Liver (tissue), 8 donors: ENCODE measurements at regions not wholly inside any gene's neighbourhood (a gene's known extent, or its start where the extent isn't known, plus 50 kb on each side); places are given as distances from the start of the nearest gene placed in this dataset.

Source experiments
- DNase-seq: peaks from one replicate; pipeline ENCODE4 v3.0.0-alpha.2; 2017; ENCODE audit warnings: low spot score
- H3K27ac ChIP-seq, 2 donors: one replicate each; pipeline ENCODE4 v1.7.0; 2013; ENCODE audit warnings: inconsistent platforms in 2 of 2, low read length in 2 of 2, control low read depth in 1 of 2, low read depth in 1 of 2, mild to moderate bottlenecking in 1 of 2
- H3K27me3 ChIP-seq, 4 donors: one replicate each; pipeline versions ENCODE4 v1.6.1 to v1.7.0; 2013; ENCODE audit warnings: low read length in 3 of 4, inconsistent platforms in 1 of 4, mild to moderate bottlenecking in 1 of 4, moderate library complexity in 1 of 4; ENCODE audit not compliant: control insufficient read depth in 4 of 4, insufficient read depth in 4 of 4
- H3K36me3 ChIP-seq, 4 donors: one replicate each; pipeline versions ENCODE4 v1.6.1 to v1.7.0; 2013; ENCODE audit warnings: low read length in 3 of 4, mild to moderate bottlenecking in 3 of 4, low read depth in 1 of 4, moderate library complexity in 1 of 4; ENCODE audit not compliant: control insufficient read depth in 4 of 4, insufficient read depth in 3 of 4
- H3K4me1 ChIP-seq, 4 donors: one replicate each; pipeline versions ENCODE4 v1.6.1 to v1.7.0; 2013; ENCODE audit warnings: low read length in 3 of 4, mild to moderate bottlenecking in 3 of 4, moderate library complexity in 1 of 4; ENCODE audit not compliant: control insufficient read depth in 4 of 4, insufficient read depth in 4 of 4
- H3K4me3 ChIP-seq, 3 donors: one replicate each; pipeline versions ENCODE4 v1.6.1 to v1.7.0; 2013; ENCODE audit warnings: low read length in 3 of 3, control low read depth in 1 of 3, low read depth in 1 of 3, mild to moderate bottlenecking in 1 of 3
- H3K9ac ChIP-seq, 2 donors: one replicate each; pipeline ENCODE4 v1.7.0; 2013; ENCODE audit warnings: low read length in 2 of 2, mild to moderate bottlenecking in 2 of 2, moderate library complexity in 2 of 2, control low read depth in 1 of 2, low read depth in 1 of 2
- H3K9me3 ChIP-seq, 4 donors: one replicate each; pipeline versions ENCODE4 v1.6.1 to v1.7.0; 2013; ENCODE audit warnings: low read length in 3 of 4; ENCODE audit not compliant: control insufficient read depth in 4 of 4
- EGR1 ChIP-seq, 2 donors: IDR thresholded peaks; 2 replicates each; pipeline ENCODE4 v1.6.1; 2016 to 2018; ENCODE audit warnings: antibody characterized with exemption in 2 of 2, low read depth in 2 of 2
- FOXA1 ChIP-seq: IDR thresholded peaks from 2 replicates; pipeline ENCODE4 v1.6.1; 2016; ENCODE audit warnings: antibody characterized with exemption
- FOXA2 ChIP-seq: IDR thresholded peaks from 2 replicates; pipeline ENCODE4 v1.6.1; 2016; ENCODE audit warnings: antibody characterized with exemption
- GABPA ChIP-seq, 2 donors: IDR thresholded peaks in 1 of 2; conservative IDR thresholded peaks in 1 of 2; 2 replicates each; pipeline ENCODE4 v1.6.1; 2016; ENCODE audit warnings: antibody characterized with exemption in 2 of 2, mild to moderate bottlenecking in 1 of 2, moderate library complexity in 1 of 2
- HNF4A ChIP-seq, 2 donors: conservative IDR thresholded peaks; 2 replicates each; pipeline ENCODE4 v1.6.1; 2016; ENCODE audit warnings: antibody characterized with exemption in 2 of 2, mild to moderate bottlenecking in 2 of 2
- HNF4G ChIP-seq: IDR thresholded peaks from 2 replicates; pipeline ENCODE4 v1.6.1; 2016; ENCODE audit warnings: antibody characterized with exemption
- JUND ChIP-seq, 2 donors: IDR thresholded peaks; 2 replicates each; pipeline ENCODE4 v1.6.1; 2016; ENCODE audit warnings: antibody characterized with exemption in 2 of 2
- NR2F2 ChIP-seq: IDR thresholded peaks from 2 replicates; pipeline ENCODE4 v1.6.1; 2016; ENCODE audit warnings: antibody characterized with exemption
- RAD21 ChIP-seq, 2 donors: IDR thresholded peaks; 2 replicates each; pipeline ENCODE4 v1.6.1; 2016; ENCODE audit warnings: antibody characterized with exemption in 2 of 2, mild to moderate bottlenecking in 2 of 2
- RXRA ChIP-seq, 2 donors: IDR thresholded peaks; 2 replicates each; pipeline ENCODE4 v1.6.1; 2017 to 2018; ENCODE audit warnings: antibody characterized with exemption in 2 of 2, mild to moderate bottlenecking in 1 of 2
- SP1 ChIP-seq: IDR thresholded peaks from 2 replicates; pipeline ENCODE4 v1.6.1; 2018; ENCODE audit warnings: antibody characterized with exemption, mild to moderate bottlenecking
- TAF1 ChIP-seq: conservative IDR thresholded peaks from 2 replicates; pipeline ENCODE4 v1.6.1; 2016; ENCODE audit warnings: antibody characterized with exemption, mild to moderate bottlenecking
- YY1 ChIP-seq: IDR thresholded peaks from 2 replicates; pipeline ENCODE4 v1.6.1; 2016; ENCODE audit warnings: antibody characterized with exemption, mild to moderate bottlenecking
- WGBS: extraction: QIAGEN DNeasy Blood & Tissue Kit; methylation state at CpG from one replicate; pipeline ENCODE4 v1.1.7; 2013; 5-methylcytosine and 5-hydroxymethylcytosine counted together
- TF ChIP-seq, protein P1 (sequence below): IDR thresholded peaks from 2 replicates; pipeline ENCODE4 v1.6.1; 2016; ENCODE audit warnings: antibody characterized with exemption
- TF ChIP-seq, protein P2 (sequence below): IDR thresholded peaks from 2 replicates; pipeline ENCODE4 v1.6.1; 2016; ENCODE audit warnings: antibody characterized with exemption, mild to moderate bottlenecking
- TF ChIP-seq, protein P3 (sequence below): IDR thresholded peaks from 2 replicates; pipeline ENCODE4 v1.6.1; 2016; ENCODE audit warnings: antibody characterized with exemption
- TF ChIP-seq, protein P4 (sequence below): IDR thresholded peaks from 2 replicates; pipeline ENCODE4 v1.6.1; 2016; ENCODE audit warnings: antibody characterized with exemption
- TF ChIP-seq, protein P5 (sequence below): fragments of 150-350 bp; IDR thresholded peaks from 2 replicates; pipeline ENCODE4 v1.5.1; 2017; ENCODE audit warnings: improper control_type of control experiment, low read depth, low read length; ENCODE audit not compliant: missing input control
- donor health status: healthy.
- donor health status: healthy.
- donor health status: healthy.
- donor health status: healthy.
- donor health status: healthy.

DNA sequence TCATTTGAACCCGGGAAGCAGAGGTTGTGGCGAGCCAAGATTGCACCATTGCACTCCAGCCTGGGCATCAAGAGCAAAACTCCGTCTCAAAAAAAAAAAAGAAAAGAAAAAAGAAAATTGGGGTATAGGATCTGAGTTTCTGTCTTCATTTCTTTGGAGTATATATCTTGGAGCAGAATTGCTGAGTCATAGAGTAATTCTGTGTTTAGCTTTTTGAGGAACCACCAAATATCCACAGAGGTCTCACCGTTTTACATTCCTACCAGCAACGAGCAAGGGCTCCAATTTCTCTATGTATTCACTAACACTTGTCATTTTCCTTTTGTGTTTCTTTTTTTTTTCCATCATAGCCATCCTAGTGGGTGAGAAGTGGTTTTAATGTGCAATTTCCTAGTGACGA, 87.6 kb upstream of the TEX51 start:
- H3K27ac ChIP-seq, result no peak overlapping the region
- no peak for DNase-seq
- no peak overlapping the region for H3K9ac ChIP-seq
- no peaks in the 10 kb centered on the region for H3K27me3 ChIP-seq
- H3K4me3 ChIP-seq, result no peak overlapping the region
- peaks cover 0 to 10% (median 0%) of the 10 kb centered on the region in 4 donors for H3K9me3 ChIP-seq
- H3K36me3 ChIP-seq, result no peaks in the 10 kb centered on the region
- no peaks in the 10 kb centered on the region for H3K4me1 ChIP-seq
- 58% methylated on average over 6 of the region's 6 CpGs for WGBS
- TF ChIP-seq FOXA2, result no peak
- no peak for TF ChIP-seq JUND (IDR thresholded peaks at IDR 0.05)
- TF ChIP-seq NR2F2, result no peak
- no peak for TF ChIP-seq FOXA1
- no peak for TF ChIP-seq SP1
- TF ChIP-seq, protein P1, sequence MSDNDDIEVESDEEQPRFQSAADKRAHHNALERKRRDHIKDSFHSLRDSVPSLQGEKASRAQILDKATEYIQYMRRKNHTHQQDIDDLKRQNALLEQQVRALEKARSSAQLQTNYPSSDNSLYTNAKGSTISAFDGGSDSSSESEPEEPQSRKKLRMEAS, result no peak
- TF ChIP-seq RAD21 (IDR thresholded peaks at IDR 0.05), result no peak
- TF ChIP-seq, protein P2, sequence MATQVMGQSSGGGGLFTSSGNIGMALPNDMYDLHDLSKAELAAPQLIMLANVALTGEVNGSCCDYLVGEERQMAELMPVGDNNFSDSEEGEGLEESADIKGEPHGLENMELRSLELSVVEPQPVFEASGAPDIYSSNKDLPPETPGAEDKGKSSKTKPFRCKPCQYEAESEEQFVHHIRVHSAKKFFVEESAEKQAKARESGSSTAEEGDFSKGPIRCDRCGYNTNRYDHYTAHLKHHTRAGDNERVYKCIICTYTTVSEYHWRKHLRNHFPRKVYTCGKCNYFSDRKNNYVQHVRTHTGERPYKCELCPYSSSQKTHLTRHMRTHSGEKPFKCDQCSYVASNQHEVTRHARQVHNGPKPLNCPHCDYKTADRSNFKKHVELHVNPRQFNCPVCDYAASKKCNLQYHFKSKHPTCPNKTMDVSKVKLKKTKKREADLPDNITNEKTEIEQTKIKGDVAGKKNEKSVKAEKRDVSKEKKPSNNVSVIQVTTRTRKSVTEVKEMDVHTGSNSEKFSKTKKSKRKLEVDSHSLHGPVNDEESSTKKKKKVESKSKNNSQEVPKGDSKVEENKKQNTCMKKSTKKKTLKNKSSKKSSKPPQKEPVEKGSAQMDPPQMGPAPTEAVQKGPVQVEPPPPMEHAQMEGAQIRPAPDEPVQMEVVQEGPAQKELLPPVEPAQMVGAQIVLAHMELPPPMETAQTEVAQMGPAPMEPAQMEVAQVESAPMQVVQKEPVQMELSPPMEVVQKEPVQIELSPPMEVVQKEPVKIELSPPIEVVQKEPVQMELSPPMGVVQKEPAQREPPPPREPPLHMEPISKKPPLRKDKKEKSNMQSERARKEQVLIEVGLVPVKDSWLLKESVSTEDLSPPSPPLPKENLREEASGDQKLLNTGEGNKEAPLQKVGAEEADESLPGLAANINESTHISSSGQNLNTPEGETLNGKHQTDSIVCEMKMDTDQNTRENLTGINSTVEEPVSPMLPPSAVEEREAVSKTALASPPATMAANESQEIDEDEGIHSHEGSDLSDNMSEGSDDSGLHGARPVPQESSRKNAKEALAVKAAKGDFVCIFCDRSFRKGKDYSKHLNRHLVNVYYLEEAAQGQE, result no peak
- TF ChIP-seq, protein P3, sequence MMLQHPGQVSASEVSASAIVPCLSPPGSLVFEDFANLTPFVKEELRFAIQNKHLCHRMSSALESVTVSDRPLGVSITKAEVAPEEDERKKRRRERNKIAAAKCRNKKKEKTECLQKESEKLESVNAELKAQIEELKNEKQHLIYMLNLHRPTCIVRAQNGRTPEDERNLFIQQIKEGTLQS, result no peak
- no peak for TF ChIP-seq RXRA (IDR thresholded peaks at IDR 0.05)

DNA sequence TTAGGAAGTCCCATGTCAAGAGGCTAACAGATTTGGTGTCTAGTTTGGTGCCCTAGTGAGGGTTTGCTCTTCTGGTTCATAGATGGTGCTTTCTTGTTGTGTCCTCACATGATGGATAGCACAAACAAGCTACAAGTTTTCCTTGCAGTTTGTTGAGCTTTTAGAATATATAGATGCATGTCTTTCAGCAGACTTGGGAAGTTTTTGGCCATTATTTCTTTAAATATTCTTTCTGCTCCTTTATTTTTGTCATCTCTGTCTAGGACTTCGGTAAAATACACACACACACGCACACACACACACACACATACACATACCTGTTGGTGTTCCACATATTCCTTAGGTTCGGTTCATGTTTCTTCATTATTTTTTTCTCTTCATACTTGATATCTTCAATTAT, 81.5 kb upstream of the TEX51 start:
- TF ChIP-seq, protein P1, result no peak
- no peak for TF ChIP-seq NR2F2
- 79% methylated on average over 3 of the region's 3 CpGs for WGBS
- no peaks in the 10 kb centered on the region for H3K4me1 ChIP-seq

DNA sequence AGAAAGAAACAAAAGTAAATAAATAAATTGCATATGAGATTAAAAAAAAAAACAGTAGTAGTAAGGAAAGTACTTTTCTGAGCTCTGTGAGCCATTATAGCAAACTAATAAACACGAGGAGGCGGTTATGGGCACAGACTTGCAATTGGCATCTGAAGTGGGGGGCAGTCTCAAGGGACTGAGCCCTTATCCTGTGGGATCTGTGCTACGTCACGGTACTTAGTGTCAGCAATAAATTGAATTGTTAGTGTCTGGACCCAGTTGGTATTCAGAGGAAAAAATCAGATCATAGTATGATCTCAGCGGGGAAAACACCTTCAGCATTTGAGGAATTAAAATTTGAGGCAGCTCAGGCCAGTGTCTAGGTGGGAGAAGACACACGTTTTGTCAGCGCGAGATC, 76.6 kb upstream of the TEX51 start:
- Histone ChIP-seq H3K9ac (no peak overlapping the region), H3K36me3 (no peaks in the 10 kb centered on the region), H3K4me1 (no peaks in the 10 kb centered on the region), H3K4me3 (no peak overlapping the region), H3K27ac (no peak overlapping the region), H3K27me3 (peaks cover 0 to 2% (median 0%) of the 10 kb centered on the region in 4 donors), H3K9me3 (no peaks in the 10 kb centered on the region)
- no peak for DNase-seq
- 69% methylated on average over 8 of the region's 8 CpGs for WGBS
- TF ChIP-seq HNF4A (conservative IDR thresholded peaks at IDR 0.05), result no peak
- TF ChIP-seq RAD21 (IDR thresholded peaks at IDR 0.05), result no peak
- TF ChIP-seq, protein P4, sequence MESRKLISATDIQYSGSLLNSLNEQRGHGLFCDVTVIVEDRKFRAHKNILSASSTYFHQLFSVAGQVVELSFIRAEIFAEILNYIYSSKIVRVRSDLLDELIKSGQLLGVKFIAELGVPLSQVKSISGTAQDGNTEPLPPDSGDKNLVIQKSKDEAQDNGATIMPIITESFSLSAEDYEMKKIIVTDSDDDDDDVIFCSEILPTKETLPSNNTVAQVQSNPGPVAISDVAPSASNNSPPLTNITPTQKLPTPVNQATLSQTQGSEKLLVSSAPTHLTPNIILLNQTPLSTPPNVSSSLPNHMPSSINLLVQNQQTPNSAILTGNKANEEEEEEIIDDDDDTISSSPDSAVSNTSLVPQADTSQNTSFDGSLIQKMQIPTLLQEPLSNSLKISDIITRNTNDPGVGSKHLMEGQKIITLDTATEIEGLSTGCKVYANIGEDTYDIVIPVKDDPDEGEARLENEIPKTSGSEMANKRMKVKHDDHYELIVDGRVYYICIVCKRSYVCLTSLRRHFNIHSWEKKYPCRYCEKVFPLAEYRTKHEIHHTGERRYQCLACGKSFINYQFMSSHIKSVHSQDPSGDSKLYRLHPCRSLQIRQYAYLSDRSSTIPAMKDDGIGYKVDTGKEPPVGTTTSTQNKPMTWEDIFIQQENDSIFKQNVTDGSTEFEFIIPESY, result no peak
- TF ChIP-seq RXRA (IDR thresholded peaks at IDR 0.05), result no peak
- TF ChIP-seq, protein P5, sequence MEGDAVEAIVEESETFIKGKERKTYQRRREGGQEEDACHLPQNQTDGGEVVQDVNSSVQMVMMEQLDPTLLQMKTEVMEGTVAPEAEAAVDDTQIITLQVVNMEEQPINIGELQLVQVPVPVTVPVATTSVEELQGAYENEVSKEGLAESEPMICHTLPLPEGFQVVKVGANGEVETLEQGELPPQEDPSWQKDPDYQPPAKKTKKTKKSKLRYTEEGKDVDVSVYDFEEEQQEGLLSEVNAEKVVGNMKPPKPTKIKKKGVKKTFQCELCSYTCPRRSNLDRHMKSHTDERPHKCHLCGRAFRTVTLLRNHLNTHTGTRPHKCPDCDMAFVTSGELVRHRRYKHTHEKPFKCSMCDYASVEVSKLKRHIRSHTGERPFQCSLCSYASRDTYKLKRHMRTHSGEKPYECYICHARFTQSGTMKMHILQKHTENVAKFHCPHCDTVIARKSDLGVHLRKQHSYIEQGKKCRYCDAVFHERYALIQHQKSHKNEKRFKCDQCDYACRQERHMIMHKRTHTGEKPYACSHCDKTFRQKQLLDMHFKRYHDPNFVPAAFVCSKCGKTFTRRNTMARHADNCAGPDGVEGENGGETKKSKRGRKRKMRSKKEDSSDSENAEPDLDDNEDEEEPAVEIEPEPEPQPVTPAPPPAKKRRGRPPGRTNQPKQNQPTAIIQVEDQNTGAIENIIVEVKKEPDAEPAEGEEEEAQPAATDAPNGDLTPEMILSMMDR, result no peak
- no peak for TF ChIP-seq FOXA1
- TF ChIP-seq NR2F2, result no peak
- TF ChIP-seq, protein P1, result no peak
- no peak for TF ChIP-seq GABPA (IDR thresholded peaks at IDR 0.05 in 1 of 2, conservative IDR thresholded peaks at IDR 0.05 in 1 of 2)
- no peak for TF ChIP-seq EGR1 (IDR thresholded peaks at IDR 0.05; ENCODE audit: low read depth in 2 of 2)
- TF ChIP-seq, protein P3, result no peak
- no peak for TF ChIP-seq SP1
- no peak for TF ChIP-seq HNF4G
- no peak for TF ChIP-seq TAF1
- TF ChIP-seq JUND (IDR thresholded peaks at IDR 0.05), result no peak
- TF ChIP-seq YY1, result no peak
- no peak for TF ChIP-seq FOXA2

More for the DNA sequence above, 81.5 kb upstream of the TEX51 start:
- Histone ChIP-seq H3K9me3 (peaks cover 0 to 10% (median 0%) of the 10 kb centered on the region in 4 donors), H3K9ac (no peak overlapping the region), H3K4me3 (no peak overlapping the region), H3K27ac (no peak overlapping the region), H3K27me3 (peaks cover 0 to 2% (median 0%) of the 10 kb centered on the region in 4 donors), H3K36me3 (no peaks in the 10 kb centered on the region)
- DNase-seq, result no peak
